Superior temporal gyrus (tissue), 1 donor: ENCODE measurements at regions not wholly inside any gene's neighbourhood (a gene's known extent, or its start where the extent isn't known, plus 50 kb on each side); places are given as distances from the start of the nearest gene placed in this dataset.
A peak's percentile ranks its signal among the peaks of the same experiment; 100 is the strongest.

Source experiments
- DNase-seq: peaks from one replicate; pipeline ENCODE4 v3.0.0-alpha.2; 2016; ENCODE audit errors: extremely low spot score

DNA sequence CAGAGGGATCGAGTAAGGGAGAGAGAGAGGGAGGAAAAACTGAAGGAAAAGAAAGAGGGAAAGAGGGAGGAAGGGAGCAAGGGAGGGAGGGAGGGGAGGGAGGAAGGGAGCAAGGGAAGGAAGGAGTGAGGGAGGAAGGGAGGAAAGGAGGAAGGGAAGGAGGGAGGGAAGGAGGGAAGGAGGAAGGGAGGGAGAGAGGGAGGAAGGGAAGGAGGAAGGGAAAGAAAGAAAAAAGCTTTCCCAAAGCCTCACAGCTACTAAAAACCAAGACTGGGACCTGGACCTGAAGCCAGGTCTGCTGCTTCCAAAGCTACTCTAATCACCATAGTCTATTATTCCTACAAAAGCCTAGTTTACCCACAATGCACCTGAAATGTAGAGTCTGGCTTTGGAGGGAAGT lies 259.8 kb upstream of the WWC1 start:
- DNase-seq: no peak

DNA sequence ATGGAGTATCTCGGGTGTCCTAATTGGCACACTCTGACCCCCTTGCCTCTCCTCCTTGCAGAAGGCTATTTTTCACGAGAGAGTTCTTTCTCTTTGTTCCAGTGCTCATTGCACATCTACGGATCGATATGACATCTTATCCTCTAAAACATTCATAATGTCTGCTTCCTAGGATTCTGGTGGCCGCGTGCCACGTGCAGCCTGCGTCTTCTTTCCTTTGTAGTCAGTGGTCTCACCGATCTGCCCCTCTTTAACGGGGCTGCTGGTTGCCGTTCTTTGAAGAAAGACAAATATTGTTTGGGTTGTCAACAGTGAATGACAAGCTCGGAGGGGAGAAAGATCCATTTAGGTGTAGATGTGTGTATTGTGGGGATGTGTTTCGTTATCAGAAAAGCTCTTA lies 252.4 kb upstream of the WWC1 start:
- no peak for DNase-seq

DNA sequence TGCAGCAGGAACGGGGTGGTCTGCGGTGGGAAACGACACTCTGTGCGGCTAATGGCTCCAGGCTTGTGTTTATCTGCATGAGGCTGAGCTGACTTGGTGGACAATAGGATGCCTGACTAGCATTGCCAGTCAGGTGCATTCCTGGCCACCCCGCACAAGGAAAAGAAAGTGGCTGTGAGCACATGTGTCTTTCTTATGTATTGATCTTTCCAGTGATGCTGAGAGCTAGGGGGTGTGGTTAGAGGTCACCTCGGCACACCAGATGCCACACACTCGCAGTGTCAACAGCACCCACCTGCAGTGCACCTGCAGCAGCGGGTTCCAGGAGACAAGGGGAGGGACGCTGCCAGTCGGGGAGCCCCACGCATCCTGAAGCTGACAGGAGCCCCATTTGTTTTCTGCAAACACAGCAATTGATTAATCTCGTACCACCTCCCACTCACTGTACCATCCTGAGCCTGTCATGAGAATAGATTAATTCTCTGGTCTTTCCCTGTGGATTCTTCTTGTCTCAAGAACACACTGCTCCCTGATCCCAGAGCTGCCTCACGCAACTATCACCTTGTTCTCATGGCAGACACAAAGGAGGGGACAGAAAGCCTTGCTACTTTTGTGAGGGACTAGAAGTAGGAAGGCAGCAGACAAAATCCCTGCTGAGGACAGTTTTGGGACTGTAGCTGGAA lies 251.7 kb upstream of the WWC1 start:
- DNase-seq: no peak

DNA sequence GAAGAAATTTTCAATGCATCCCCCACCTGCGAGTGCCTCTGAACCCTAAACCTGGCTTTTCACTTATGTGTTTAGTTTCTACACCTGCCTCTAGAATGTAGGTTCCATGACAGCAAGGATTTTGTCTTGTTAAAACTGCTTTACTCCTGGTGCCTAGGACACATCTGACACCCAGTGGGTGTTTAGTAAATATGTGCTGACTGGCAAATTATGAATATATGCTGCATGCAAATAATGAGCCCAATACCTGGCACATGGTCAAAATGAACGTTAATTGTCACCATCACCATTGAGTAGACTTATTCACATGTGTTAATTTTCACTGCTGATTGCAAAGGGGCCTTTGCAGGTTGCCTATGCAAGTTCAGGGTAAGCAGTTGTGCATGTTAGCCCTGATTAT lies 249.9 kb upstream of the WWC1 start:
- no peak for DNase-seq

DNA sequence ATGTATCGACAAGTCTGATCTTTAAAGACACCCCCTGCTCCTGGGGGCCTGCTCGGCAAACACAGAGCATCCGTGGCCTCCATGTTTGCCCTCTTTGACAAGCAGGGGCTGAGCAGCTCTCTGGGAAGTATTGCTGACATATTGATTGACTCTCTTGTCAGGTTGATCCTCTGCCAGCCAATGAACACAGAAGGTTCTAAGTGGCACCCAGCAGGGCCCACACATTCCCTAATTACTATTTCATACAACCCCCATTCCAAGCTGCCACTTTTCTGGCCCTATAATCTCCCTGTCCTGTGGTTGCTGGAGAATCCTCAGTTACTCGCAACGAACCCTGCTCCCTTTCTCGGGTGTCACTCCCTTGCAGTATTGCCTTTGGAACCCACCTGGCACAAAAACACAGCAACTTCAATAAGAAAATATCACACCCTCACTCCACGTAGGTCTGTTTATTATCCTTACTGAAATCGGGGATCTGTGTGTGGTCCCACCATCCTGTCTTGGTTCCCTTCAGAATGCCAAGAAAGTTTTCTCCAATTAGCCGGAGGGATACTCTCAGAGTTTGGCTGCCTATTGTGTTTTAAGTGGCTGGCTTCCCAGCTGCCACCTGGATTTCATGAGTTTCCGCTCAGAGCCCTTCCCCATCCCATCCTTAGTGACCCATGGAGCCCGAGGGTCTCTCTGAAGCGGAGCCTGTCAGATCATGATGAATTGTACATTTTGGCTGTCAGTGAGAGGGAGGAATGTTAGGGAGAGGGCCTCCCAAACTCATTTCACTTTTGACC lies 249.0 kb upstream of the WWC1 start:
- DNase-seq: no peak

DNA sequence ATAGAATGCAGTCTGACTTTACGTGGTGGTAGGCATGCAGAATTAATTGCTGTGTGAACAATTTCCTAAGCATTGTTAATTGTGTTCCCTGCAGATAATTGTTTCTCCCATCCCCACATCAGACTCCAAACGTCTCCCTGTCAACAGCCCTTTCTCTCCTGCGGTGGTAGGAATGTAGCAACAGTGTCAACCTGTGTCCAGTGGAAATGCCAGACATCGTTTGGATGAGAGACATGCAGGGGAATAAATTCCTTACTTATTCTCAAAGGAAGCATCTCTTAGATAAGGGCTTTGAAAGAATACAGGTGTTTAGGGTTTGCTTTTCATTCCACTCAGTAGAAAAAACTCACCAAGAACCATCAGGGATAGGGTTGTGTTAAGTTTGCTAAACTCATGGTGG lies 245.3 kb upstream of the WWC1 start:
- no peak for DNase-seq

DNA sequence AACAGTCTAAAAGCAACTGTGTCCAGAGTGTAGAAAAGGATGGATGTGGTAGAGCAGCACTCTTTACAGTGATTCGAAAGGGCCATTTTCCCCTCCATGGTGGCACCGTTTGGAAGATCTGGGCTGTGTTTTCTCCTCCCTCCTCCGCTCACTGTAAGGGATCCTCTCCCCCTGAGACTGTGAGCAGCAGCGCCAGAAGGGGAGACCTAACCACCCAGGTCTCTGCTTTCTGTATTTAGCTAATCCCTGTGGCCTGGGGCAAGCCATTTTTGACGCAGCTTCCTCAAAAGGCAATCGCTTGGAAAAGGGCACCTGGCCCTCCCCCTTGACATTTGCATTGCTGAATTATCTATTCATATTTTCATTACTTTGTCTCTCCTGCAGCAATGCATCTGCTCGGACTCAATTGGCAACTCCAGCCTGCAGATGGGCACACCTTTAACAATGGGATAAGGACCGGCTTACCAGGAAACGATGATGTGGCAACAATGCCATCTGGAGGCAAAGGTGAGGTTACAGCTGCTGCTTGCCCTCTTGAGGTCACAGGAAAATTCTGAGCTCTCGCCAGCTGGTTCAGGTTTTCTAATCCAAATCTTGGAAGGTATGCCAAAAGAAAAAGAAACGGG lies 244.3 kb upstream of the WWC1 start:
- peak; percentile 59 for DNase-seq

DNA sequence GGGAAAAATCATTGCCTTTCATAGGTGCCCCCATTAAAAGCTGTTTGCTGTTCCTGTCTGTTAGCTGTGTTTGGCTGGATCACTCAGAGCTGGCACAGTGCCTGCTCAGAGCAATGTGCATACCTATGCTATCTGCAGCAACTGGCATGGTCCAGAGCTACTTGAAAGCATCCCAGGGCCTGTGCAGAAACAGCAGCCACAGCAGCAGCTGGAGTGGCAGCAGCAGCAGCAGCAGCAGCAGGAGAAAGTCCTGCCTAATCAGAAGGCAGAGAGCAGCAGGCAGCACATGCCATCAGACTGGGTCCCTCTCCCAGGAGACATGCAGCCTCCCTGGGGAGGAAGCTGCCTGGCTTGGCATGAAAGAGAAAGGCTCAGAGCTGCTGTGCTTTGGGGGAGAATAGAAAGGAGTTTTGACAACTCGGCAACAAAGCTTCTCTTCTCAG lies 243.8 kb upstream of the WWC1 start:
- no peak for DNase-seq

DNA sequence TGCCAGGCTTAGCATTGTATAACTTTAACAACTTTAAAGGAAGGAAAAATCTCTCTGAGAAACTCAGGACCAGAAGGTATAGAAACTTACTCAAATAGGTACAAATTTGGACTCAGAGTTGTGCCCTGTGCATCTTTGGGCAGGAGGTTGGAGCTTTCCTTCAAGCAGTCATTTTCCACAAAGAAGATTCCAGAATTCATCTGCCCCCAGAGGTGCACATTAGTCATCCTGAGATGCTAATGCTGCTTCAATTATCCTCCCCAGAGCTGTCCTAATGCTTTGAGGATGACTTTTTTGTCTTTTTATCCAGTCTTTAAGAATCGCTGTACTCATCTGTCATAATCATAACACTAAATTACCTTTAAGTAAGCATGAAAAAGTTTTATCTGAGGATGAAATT lies 243.0 kb upstream of the WWC1 start:
- DNase-seq: no peak

DNA sequence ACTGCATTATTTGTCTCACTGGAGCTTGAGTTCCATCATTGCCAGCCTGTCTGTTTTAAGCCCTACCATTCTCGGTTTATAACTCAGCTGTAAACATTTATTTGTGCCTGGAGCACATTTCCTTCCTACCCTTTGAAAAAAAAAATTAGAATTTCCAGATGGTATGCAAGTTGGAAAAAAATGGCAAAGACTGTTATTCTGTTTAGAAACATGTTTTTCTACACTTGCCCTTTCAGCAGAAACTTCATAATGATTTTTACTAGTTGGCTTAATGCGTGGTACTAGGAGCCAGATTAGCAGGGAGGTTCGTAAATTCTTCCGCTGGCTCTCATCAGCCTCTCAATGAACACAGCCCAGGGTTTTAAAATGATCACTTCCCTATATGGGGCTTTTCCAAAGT lies 238.8 kb upstream of the WWC1 start:
- DNase-seq: no peak

DNA sequence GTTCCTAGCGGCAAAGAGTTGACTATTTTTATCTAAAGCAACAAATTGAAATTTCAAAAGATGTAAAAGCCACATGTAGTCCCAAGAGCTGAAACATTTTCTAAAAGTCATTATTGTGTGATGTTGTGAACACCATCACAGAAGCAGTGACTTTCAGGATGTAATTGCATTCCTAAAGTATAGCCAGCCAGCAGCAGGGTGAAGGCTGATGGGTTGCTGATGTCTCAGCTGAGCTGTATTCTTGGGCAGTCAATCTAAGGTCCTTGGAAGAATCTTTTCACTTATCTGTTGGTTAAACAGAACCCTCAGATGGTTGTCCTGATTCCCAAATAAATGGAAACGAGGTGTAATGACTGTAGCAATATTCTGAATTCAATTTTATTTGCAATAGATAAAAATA lies 237.4 kb upstream of the WWC1 start:
- no peak for DNase-seq

DNA sequence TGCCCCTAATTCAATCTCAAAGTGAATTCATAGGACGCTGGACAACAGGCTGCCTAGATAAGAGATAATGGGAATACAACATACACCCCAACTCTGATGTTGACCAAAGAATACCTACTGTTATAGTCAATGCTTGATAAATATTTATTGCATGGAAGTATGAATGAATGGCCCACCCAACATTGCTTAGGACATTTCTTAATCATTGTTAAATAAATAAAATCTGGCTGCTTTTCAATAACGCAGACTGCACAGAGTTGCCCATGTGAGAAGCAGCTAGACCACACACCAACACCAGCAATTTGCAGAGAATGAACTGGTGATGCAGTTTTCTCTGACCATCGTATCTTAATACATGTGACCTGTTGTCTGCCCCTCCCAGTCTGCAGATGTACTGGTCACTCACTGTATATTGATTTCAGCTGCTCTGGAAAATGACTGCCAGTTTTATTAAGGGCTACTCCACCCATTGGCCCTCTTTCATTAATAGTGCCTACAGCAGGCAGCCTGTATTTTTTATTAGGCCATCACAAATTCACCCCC lies 236.2 kb upstream of the WWC1 start:
- no peak for DNase-seq

DNA sequence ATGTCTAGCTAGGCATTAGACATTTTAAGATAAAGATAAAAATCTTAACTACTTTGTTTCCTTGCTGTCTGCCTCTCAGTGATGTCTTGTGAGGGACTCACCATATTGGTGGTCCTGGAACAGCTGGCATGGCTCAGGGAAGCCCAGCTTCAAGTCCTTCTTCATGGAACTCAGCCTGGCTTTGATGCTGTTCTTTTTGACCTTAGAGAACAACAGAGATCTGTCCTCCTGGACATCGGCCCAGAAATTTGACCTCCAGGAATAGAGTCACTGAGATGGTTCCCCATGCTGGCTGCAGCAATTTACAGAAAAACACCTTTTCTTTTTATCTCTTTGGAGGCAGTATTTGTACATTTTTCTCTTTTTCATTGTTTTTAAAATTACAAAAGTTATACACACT lies 235.5 kb upstream of the WWC1 start:
- DNase-seq: no peak

DNA sequence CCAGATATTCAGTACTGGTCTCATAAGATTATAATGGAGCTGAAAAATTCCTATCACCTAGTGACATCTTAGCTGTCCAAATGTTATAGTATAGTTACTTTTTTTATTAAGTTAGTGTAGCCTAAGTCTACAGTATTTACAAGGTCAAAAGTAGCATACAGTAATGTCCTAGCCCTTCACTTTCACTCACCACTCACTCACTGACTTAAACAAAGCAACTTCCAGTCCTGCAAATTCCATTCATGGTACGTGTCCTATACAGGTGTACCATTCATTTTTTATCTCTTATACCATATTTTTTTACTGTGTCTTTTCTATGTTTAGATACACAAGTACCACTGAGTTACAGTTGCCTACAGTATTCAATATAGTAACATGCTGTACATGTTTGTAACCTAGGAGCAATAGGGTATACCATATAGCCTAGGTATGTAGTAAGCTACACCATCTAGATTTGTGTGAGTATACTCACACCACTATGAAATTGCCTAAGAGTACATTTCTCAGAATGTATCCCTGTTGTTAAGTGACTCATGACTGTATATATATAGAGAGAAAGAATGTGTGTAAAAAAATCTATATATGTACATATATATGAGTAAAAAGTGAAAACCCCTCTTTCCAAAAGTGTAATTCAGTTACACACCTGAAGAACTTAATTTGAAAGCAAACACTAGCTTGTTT lies 234.8 kb upstream of the WWC1 start:
- no peak for DNase-seq

DNA sequence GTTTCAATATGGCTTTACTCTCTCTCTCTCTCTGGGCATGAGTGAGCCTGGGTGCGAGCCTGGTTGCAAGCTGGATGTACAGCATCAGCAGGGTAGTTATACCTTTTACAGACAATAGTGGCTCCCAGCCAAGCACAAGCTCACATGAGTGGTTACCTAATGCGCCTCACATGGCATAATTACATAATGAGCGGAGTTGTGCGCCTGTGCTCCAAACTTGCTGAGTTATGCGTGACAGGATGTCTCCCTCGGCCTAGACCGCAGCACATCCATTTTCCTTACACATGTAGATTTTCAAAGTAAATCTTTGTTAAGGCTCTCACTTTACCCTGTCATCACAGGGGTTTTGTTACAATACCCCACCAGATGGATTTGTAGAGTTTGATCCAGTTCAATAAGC lies 233.5 kb upstream of the WWC1 start:
- DNase-seq: no peak

DNA sequence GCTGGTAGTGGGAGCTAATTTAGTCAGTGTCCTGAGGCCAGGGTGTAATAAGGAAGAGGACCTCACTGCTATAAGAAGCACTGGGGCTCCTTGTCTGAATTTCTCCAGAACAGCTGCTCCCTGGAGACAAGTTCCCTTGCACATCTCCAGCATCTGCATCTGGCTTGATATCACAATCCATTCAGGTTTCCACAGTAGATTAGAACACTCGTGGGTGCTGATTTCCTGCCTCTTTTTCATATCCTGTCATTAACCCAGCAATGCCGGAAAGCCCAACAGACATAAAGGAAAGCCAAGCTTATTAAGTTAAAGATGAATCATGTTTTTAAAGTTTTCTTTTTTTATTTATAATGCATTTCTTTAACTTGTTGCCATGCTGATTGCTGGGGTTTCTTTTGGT lies 232.3 kb upstream of the WWC1 start:
- DNase-seq: no peak

DNA sequence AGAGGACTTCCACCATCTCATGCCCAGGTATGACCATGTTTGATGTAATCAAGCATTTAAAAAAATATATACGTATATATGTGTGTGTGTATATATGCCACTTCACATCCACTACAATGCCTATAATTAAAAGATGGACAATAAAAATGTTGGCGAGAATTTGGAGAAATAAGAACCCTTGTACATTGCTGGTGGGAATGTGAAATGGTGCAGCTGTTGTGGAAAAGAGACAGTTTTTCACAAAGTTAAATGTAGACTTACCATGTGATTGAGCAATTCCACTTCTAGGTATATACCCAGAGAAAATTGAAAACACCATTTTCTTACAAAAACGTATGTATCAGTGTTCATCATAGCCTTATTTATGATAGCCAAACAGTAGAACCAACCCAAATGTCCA lies 229.2 kb upstream of the WWC1 start:
- no peak for DNase-seq

DNA sequence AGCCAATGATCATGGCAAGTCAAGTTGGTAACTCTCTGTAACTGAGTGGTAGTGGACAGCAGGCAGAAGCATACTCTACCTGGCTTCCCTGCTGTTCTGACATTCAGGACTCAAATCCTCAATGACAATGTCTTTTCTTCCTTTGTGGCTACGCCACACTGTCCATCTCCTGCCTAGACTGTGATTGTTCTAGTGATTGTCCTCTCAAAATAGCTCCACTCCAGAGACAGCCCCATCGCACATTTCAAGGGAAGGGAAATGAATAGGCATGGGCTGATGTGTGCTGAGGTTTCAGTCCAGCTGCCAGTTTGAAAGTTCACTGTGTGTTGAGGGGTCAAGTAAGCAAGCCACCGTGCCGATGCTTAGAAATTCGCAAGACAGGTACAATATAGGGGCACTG lies 227.0 kb upstream of the WWC1 start:
- no peak for DNase-seq

DNA sequence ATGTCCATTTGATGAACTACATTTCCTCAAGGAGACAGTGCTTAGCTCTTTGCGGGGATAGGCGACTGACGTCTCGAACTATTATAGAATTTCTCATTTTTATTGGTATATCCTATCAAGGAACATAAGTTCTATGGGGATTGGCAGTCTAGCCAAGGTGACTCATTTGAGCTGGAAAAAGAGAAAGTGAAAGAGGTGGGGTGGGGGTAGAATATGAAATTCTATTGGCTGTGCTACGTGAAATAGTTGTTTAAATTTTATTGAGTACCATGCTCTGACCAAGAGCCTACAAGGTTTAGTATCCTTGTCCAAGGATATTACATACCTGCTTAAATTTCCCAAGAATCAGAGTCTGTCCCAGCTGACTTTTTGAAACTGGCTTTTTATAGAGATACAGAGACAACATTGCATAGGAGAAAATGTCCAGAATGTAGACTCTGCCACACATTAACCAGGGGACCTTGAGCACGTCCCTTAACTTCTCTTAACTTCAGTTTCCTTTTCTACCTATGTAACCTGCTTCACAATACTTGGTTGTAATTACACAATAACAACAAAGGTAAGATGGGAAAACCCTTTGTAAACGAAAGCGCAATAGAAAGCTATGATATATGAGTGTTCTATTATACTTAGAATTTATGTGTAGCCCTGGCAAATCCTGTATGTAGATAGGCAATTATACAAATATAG lies 226.4 kb upstream of the WWC1 start:
- DNase-seq: no peak

DNA sequence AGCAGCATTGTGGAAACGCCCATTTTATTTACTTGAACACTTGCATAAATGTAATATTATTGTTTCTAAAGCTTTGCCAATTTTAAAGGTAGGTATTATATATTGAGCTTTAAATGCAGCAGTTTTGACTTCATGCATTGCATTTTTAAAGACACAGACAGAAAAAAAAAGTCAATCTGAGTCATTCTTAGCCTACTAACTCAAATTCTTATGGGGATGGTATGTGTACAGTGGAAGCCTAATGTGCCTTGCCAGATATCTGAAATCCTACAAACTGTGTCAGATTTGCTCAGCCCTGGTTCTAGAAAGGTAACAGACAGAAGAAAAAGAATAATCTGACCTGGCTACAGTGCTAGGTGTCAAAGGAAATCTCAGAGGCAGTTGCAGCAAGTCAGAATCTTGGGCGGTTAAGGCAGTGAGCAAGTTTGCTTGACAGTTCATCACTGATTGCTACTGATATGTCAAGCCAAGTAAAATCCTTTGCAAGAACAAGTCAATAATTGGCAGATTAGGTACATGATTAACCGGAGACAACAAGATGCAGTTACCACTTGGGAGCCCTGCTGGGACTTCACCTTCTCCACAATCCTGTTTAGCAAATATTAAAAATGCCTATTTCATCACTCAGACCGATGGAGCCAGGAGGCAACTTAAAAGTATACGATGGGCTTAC lies 224.8 kb upstream of the WWC1 start:
- DNase-seq: no peak

DNA sequence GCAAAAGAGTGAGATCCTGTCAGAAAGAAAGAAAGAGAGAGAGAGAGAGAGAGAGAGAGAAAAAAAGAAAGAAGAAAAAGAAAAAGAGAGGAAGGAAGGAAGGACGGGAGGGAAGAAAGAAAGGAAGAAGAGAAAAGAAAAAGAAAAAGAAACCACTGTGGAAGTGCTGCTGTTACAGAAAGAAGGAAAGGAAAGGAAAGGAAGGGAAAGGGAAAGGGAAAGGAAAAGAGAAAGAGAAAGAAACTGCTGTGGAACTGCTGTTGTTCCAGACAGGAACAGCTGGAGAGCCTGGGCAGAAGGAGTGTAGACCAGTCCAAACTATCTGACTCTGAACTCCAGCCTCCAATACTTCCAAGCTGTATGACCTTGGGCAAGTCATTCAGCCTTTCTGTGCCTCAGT lies 220.7 kb upstream of the WWC1 start:
- no peak for DNase-seq
